ENCODE measurements at regions not wholly inside any gene's neighbourhood (a gene's known extent, or its start where the extent isn't known, plus 50 kb on each side); places are given as distances from the start of the nearest gene placed in this dataset.

DNA sequence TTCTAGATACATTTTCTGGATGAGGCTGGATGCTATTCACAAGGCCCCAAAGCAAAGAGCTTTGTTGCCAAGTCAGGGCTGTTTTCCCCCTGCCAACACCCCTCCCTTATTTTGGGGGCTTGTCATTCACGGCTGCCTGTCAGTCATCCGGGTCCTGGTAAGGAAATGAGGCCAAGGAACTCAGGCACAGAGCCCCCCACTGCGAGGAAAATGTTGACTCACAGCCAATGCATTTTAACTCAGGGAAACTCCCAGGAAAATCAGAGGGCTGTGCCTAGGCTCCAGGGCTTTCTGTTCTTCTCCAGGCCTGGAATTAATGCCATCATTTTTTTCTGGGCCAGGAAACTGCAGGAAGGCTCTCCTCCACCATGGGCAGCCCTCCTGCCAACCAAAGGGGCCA is 241.1 kb downstream of the SMAD2 start:
- TF ChIP-seq, protein P1, sequence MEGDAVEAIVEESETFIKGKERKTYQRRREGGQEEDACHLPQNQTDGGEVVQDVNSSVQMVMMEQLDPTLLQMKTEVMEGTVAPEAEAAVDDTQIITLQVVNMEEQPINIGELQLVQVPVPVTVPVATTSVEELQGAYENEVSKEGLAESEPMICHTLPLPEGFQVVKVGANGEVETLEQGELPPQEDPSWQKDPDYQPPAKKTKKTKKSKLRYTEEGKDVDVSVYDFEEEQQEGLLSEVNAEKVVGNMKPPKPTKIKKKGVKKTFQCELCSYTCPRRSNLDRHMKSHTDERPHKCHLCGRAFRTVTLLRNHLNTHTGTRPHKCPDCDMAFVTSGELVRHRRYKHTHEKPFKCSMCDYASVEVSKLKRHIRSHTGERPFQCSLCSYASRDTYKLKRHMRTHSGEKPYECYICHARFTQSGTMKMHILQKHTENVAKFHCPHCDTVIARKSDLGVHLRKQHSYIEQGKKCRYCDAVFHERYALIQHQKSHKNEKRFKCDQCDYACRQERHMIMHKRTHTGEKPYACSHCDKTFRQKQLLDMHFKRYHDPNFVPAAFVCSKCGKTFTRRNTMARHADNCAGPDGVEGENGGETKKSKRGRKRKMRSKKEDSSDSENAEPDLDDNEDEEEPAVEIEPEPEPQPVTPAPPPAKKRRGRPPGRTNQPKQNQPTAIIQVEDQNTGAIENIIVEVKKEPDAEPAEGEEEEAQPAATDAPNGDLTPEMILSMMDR (IDR thresholded peaks at IDR 0.05; ENCODE audit: extremely low read depth, insufficient read depth, missing control alignments): no peak
- in situ Hi-C loops (cut with MboI; ENCODE audit: low pct_unique_long_range_greater_than_20kb, low sequenced_read_pairs, unreplicated experiment): no loop called here
- DNase-seq (ENCODE audit: low spot score): no peak

DNA sequence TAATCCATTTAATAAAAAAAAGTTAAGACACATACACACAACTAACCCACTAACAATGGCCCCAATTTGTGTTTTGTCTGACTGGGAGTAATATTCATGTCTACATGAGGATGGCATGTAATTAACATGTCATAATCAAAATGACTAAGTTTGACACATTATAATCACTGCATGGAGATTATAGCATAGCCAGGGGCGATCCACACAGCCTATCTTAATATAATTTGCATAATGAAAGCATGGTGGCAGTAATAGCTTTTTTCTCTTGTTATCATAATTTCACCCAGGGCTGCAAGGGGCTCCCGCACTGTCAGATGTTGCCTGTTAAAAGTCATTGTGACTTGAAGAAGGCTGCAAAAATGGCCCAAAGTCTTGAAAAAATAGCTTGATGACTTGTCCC is 243.7 kb downstream of the SMAD2 start:
- in situ Hi-C loops (cut with MboI; ENCODE audit: low pct_unique_long_range_greater_than_20kb, low sequenced_read_pairs, unreplicated experiment): no loop called here
- no peak for DNase-seq (ENCODE audit: low spot score)
- TF ChIP-seq, protein P1 (IDR thresholded peaks at IDR 0.05; ENCODE audit: extremely low read depth, insufficient read depth, missing control alignments): no peak

DNA sequence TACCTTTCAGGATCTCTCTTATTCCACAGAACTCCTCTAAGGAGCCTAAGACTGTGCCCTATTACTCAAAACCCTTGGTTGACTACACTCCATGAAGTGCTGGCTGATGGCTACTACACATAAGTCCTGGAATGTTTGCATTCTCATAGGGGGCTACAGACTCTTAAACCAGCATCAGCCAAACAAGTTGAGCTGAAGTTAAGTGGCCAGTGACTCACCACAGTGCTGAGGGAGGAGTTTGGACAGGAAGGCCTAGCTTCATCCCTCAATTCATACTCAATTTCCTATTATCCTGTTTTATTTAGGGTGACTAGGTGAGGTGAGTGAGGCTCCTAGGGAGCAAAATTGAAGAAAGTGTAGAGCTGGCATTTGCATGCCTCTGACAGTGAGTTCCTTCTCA is 246.7 kb downstream of the SMAD2 start:
- TF ChIP-seq, protein P1 (IDR thresholded peaks at IDR 0.05; ENCODE audit: extremely low read depth, insufficient read depth, missing control alignments): no peak
- in situ Hi-C loops (cut with MboI; ENCODE audit: low pct_unique_long_range_greater_than_20kb, low sequenced_read_pairs, unreplicated experiment): no loop called here
- no peak for DNase-seq (ENCODE audit: low spot score)

DNA sequence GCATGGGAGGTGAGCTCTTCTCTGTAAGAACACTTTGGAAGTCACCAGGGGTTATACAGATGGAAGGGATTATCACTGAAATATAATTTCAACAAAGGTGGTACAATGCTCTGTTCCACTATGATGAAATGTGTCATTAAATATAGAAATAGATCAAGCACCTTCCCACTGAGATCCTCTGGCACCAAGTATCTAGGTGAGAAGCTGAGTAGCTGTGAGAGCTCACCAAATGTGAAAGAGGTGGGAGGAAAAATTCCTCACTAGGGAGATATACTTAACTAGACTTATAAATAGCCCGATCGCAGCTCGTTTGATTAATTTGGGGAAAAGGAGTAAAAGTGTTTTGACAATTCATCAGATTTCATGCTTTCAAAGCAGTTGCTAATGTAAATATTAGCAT is 247.6 kb downstream of the SMAD2 start:
- in situ Hi-C loops (cut with MboI; ENCODE audit: low pct_unique_long_range_greater_than_20kb, low sequenced_read_pairs, unreplicated experiment): no loop called here
- TF ChIP-seq, protein P1 (IDR thresholded peaks at IDR 0.05; ENCODE audit: extremely low read depth, insufficient read depth, missing control alignments): no peak
- no peak for DNase-seq (ENCODE audit: low spot score)

DNA sequence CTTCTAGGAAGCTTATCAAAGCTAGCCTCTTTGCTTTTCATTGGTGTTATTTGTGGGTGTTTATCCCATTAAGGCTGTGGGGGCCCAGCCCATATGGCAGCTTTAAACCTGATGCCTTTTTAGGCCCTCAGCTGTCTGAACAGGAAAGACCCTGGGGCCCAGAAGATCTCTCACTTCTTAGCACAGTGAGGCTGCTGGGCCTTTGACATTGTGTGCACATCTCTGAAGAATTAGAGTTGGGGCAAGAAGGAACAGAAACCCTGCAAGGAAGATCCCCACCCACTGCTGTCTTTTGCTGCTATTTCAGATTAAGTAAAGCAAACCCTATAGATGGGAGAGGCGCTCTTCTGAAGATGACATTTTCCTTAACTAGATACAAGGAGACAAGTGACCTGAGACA is 250.0 kb downstream of the SMAD2 start:
- TF ChIP-seq, protein P1 (IDR thresholded peaks at IDR 0.05; ENCODE audit: extremely low read depth, insufficient read depth, missing control alignments): no peak
- in situ Hi-C loops (cut with MboI; ENCODE audit: low pct_unique_long_range_greater_than_20kb, low sequenced_read_pairs, unreplicated experiment): no loop called here
- DNase-seq (ENCODE audit: low spot score): peak; percentile 56

DNA sequence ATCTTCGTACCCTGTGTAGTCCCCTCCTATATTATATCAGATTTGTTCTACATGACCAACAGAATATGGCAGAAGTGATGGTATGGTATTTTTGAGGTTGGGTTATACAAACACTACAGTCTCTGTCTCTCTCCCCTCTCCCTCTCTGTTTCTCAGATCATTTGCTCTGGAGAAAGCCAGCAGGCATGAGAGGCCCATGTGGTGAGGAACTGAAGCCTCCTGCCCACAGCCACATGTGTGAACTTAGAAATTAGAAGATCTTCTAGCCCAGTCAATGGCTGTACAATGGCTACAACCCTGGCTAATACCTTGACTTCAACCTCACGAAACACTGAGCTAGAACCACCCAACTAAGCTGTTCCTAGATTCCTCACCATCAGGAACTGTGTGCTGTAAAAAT is 250.6 kb downstream of the SMAD2 start:
- in situ Hi-C loops (cut with MboI; ENCODE audit: low pct_unique_long_range_greater_than_20kb, low sequenced_read_pairs, unreplicated experiment): no loop called here
- no peak for DNase-seq (ENCODE audit: low spot score)
- TF ChIP-seq, protein P1 (IDR thresholded peaks at IDR 0.05; ENCODE audit: extremely low read depth, insufficient read depth, missing control alignments): no peak

DNA sequence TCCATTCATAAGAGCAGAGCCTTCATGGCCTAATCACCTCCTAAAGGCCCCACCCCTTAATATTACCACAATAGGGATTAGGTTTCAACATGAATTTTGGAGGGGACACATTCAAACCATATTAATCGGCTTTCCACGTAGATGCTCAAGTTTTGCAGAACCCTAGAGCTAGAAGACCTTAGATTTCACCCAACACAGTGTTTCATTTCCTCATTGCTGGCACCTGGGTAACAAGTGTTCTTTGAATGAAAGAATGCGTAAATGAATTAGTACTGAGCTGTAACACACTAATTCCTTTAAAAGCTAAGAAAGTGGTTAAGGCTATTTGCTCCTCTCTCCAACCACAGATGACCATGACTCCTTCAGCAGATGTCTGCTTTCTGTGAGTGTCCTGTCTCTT is 252.5 kb downstream of the SMAD2 start:
- no peak for DNase-seq (ENCODE audit: low spot score)
- in situ Hi-C loops (cut with MboI; ENCODE audit: low pct_unique_long_range_greater_than_20kb, low sequenced_read_pairs, unreplicated experiment): no loop called here
- TF ChIP-seq, protein P1 (IDR thresholded peaks at IDR 0.05; ENCODE audit: extremely low read depth, insufficient read depth, missing control alignments): no peak
